Tibial nerve (tissue), 3 donors: ENCODE measurements at regions not wholly inside any gene's neighbourhood (a gene's known extent, or its start where the extent isn't known, plus 50 kb on each side); places are given as distances from the start of the nearest gene placed in this dataset.

Experiments
- POLR2A ChIP-seq, 2 donors: fragments of 450-650 bp; IDR thresholded peaks; one replicate each; pipeline ENCODE4 v1.6.1; 2017; ENCODE audit warnings: antibody characterized with exemption in 2 of 2, mild to moderate bottlenecking in 2 of 2, moderate library complexity in 2 of 2
- TF ChIP-seq, protein P1 (sequence below), 5 experiments: fragments of 200-600 bp in 3 of 5; fragments of 450-650 bp in 2 of 5; sonication (generic) in 3 of 5; IDR thresholded peaks; one replicate each; pipeline ENCODE4 v1.5.1; 2016 to 2019; ENCODE audit warnings: antibody characterized with exemption in 5 of 5, mild to moderate bottlenecking in 3 of 5, moderate library complexity in 2 of 5

DNA sequence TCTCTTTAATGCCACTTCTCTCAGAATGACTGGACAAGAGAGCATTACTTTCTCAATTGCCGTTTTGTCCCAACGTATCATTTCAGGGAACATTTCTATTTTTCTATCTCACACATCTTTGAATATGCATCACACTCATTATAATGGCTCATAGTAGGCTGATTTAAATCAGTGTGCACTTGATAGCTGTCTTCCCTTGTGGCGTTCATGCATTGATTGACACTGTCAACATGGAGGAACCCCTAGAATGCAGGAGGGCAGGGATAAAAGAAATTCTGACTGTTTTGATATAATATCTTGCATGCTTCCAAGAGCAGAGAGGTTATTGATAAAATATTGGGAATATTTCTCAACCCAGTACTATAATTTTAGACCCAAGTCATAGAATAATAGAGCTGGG lies 1528.9 kb upstream of the FLRT2 start:
- TF ChIP-seq POLR2A (IDR thresholded peaks at IDR 0.05), result no peak
- TF ChIP-seq, protein P1, sequence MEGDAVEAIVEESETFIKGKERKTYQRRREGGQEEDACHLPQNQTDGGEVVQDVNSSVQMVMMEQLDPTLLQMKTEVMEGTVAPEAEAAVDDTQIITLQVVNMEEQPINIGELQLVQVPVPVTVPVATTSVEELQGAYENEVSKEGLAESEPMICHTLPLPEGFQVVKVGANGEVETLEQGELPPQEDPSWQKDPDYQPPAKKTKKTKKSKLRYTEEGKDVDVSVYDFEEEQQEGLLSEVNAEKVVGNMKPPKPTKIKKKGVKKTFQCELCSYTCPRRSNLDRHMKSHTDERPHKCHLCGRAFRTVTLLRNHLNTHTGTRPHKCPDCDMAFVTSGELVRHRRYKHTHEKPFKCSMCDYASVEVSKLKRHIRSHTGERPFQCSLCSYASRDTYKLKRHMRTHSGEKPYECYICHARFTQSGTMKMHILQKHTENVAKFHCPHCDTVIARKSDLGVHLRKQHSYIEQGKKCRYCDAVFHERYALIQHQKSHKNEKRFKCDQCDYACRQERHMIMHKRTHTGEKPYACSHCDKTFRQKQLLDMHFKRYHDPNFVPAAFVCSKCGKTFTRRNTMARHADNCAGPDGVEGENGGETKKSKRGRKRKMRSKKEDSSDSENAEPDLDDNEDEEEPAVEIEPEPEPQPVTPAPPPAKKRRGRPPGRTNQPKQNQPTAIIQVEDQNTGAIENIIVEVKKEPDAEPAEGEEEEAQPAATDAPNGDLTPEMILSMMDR (IDR thresholded peaks at IDR 0.05), result no peak
